Neutrophil (primary cell): ENCODE measurements at regions not wholly inside any gene's neighbourhood (a gene's known extent, or its start where the extent isn't known, plus 50 kb on each side); places are given as distances from the start of the nearest gene placed in this dataset.

Experiments
- H3K27ac ChIP-seq: fragments of 200-600 bp; sonication (generic); 2 replicates; pipeline ENCODE4 v1.5.1; 2016; ENCODE audit warnings: mild to moderate bottlenecking, moderate library complexity
- H3K27me3 ChIP-seq: fragments of 200-600 bp; sonication (generic); 2 replicates; pipeline ENCODE4 v1.6.0; 2016; ENCODE audit warnings: mild to moderate bottlenecking
- H3K36me3 ChIP-seq: fragments of 200-600 bp; sonication (generic); 2 replicates; pipeline ENCODE4 v1.5.1; 2017
- H3K4me1 ChIP-seq, 2 experiments: fragments of 200-600 bp in 1 of 2; sonication (generic) in 1 of 2; 1 replicate in 1 of 2; 2 replicates in 1 of 2; pipeline versions ENCODE4 v1.5.1 to v1.6.1; 2013 to 2016; ENCODE audit warnings: low read depth in 1 of 2, low read length in 1 of 2, mild to moderate bottlenecking in 1 of 2, moderate library complexity in 1 of 2; ENCODE audit not compliant: control insufficient read depth in 1 of 2, insufficient read depth in 1 of 2
- H3K4me3 ChIP-seq, 2 experiments: fragments of 200-600 bp in 1 of 2; sonication (generic) in 1 of 2; 1 replicate in 1 of 2; 2 replicates in 1 of 2; pipeline ENCODE4 v1.5.1; 2013 to 2016; ENCODE audit warnings: low read depth in 1 of 2, low read length in 1 of 2, mild to moderate bottlenecking in 1 of 2, moderate library complexity in 1 of 2
- H3K9me3 ChIP-seq: fragments of 200-600 bp; sonication (generic); 2 replicates; pipeline ENCODE4 v1.5.1; 2016
- CTCF ChIP-seq: fragments of 200-600 bp; sonication (generic); IDR thresholded peaks from 2 replicates; pipeline ENCODE4 v1.5.1; 2016; ENCODE audit warnings: antibody characterized with exemption

- Histone ChIP-seq H3K4me1 (no peaks in the 10 kb centered on the region), H3K36me3 (no peaks in the 10 kb centered on the region), H3K4me3 (no peak overlapping the region), H3K27me3 (no peaks in the 10 kb centered on the region), H3K27ac (no peak overlapping the region), H3K9me3 (no peaks in the 10 kb centered on the region)
- no peak for TF ChIP-seq CTCF
Observed at GRCh38 chr2:81645745-81646301, 1341.3 kb upstream of the LRRTM1 start.

- H3K4me1 ChIP-seq: no peaks in the 10 kb centered on the region
- H3K27me3 ChIP-seq: no peaks in the 10 kb centered on the region
- H3K36me3 ChIP-seq: no peaks in the 10 kb centered on the region
- H3K27ac ChIP-seq: no peak overlapping the region
- H3K9me3 ChIP-seq: no peaks in the 10 kb centered on the region
- no peak overlapping the region for H3K4me3 ChIP-seq
- no peak for TF ChIP-seq CTCF
Observed at GRCh38 chr2:81644189-81644588, 1339.6 kb upstream of the LRRTM1 start.

- Histone ChIP-seq H3K4me1 (no peaks in the 10 kb centered on the region), H3K4me3 (no peak overlapping the region), H3K27ac (no peak overlapping the region), H3K27me3 (no peaks in the 10 kb centered on the region), H3K9me3 (no peaks in the 10 kb centered on the region), H3K36me3 (no peaks in the 10 kb centered on the region)
- no peak for TF ChIP-seq CTCF
Observed at GRCh38 chr2:81624825-81625224, 1320.3 kb upstream of the LRRTM1 start.

GRCh38 chr2:81600088-81600487 lies 1295.5 kb upstream of the LRRTM1 start:
- Histone ChIP-seq H3K36me3 (no peaks in the 10 kb centered on the region), H3K4me1 (no peaks in the 10 kb centered on the region), H3K27ac (no peak overlapping the region), H3K27me3 (no peaks in the 10 kb centered on the region), H3K9me3 (no peaks in the 10 kb centered on the region), H3K4me3 (no peak overlapping the region)
- no peak for TF ChIP-seq CTCF

GRCh38 chr2:81598453-81598852 lies 1293.9 kb upstream of the LRRTM1 start:
- Histone ChIP-seq H3K36me3 (no peaks in the 10 kb centered on the region), H3K27ac (no peak overlapping the region), H3K9me3 (no peaks in the 10 kb centered on the region), H3K4me1 (no peaks in the 10 kb centered on the region), H3K4me3 (no peak overlapping the region), H3K27me3 (no peaks in the 10 kb centered on the region)
- no peak for TF ChIP-seq CTCF

GRCh38 chr2:81589406-81589805 lies 1284.9 kb upstream of the LRRTM1 start:
- Histone ChIP-seq H3K27me3 (no peaks in the 10 kb centered on the region), H3K27ac (no peak overlapping the region), H3K9me3 (no peaks in the 10 kb centered on the region), H3K36me3 (no peaks in the 10 kb centered on the region), H3K4me3 (no peak overlapping the region), H3K4me1 (no peaks in the 10 kb centered on the region)
- no peak for TF ChIP-seq CTCF
